ENCODE measurements at regions not wholly inside any gene's neighbourhood (a gene's known extent, or its start where the extent isn't known, plus 50 kb on each side); places are given as distances from the start of the nearest gene placed in this dataset.

GRCh38 chr15:38076786-38077185 lies 142.3 kb downstream of the TMCO5A start:
- 79% methylated on average over 10 of the region's 10 CpGs for WGBS (ENCODE audit: missing lambda C conversion rate)
- POLR2A ChIA-PET: no interaction called here

GRCh38 chr15:38079236-38079635 lies 144.8 kb downstream of the TMCO5A start:
- FAIRE-seq (no peak), ATAC-seq (no peak), DNase-seq (ENCODE audit: low read depth in 1 of 2, low spot score in 1 of 2) (no peak)
- POLR2A ChIA-PET: no interaction called here
- Histone ChIP-seq H3K4me2 (no peak overlapping the region), H3K27ac (no peak overlapping the region), H3K4me3 (no peak overlapping the region), H3K4me1 (no peaks in the 10 kb centered on the region), H3K9me3 (no peaks in the 10 kb centered on the region)
- CTCF ChIA-PET: no interaction called here
- TF ChIP-seq E2F6 (IDR thresholded peaks at IDR 0.05; ENCODE audit: borderline replicate concordance, low read depth): no peak
- TF ChIP-seq HOXB5 (CRISPR knock-in tag; IDR thresholded peaks at IDR 0.05): no peak
- TF ChIP-seq ZC3H11A (IDR thresholded peaks at IDR 0.05): no peak
- no peak for TF ChIP-seq HDAC2 (IDR thresholded peaks at IDR 0.05)
- no peak for TF ChIP-seq ZSCAN20 (CRISPR knock-in tag; IDR thresholded peaks at IDR 0.05)
- TF ChIP-seq EHMT2 (IDR thresholded peaks at IDR 0.05; ENCODE audit: low read depth): no peak
- TF ChIP-seq PBX3 (IDR thresholded peaks at IDR 0.05): no peak
- TF ChIP-seq RFX5 (IDR thresholded peaks at IDR 0.05): no peak
- TF ChIP-seq HMGXB4 (CRISPR knock-in tag; IDR thresholded peaks at IDR 0.05; ENCODE audit: borderline replicate concordance): no peak
- TF ChIP-seq HEYL (CRISPR knock-in tag; IDR thresholded peaks at IDR 0.05): no peak
- TF ChIP-seq RNF2 (IDR thresholded peaks at IDR 0.05; ENCODE audit: borderline replicate concordance, low read depth): no peak
- TF ChIP-seq USF2 (IDR thresholded peaks at IDR 0.05): no peak
- no peak for TF ChIP-seq TFCP2L1 (CRISPR knock-in tag; IDR thresholded peaks at IDR 0.05)
- TF ChIP-seq JUNB (IDR thresholded peaks at IDR 0.05): no peak
- TF ChIP-seq TP53 (CRISPR knock-in tag; IDR thresholded peaks at IDR 0.05): no peak
- no peak for TF ChIP-seq MAZ (IDR thresholded peaks at IDR 0.05; ENCODE audit: borderline replicate concordance, low read depth, low read length)
- no peak for TF ChIP-seq GATA3 (IDR thresholded peaks at IDR 0.05; ENCODE audit: borderline replicate concordance)
- TF ChIP-seq NFE2L2 (conservative IDR thresholded peaks at IDR 0.05; ENCODE audit: low read length): no peak
- TF ChIP-seq, protein P1, sequence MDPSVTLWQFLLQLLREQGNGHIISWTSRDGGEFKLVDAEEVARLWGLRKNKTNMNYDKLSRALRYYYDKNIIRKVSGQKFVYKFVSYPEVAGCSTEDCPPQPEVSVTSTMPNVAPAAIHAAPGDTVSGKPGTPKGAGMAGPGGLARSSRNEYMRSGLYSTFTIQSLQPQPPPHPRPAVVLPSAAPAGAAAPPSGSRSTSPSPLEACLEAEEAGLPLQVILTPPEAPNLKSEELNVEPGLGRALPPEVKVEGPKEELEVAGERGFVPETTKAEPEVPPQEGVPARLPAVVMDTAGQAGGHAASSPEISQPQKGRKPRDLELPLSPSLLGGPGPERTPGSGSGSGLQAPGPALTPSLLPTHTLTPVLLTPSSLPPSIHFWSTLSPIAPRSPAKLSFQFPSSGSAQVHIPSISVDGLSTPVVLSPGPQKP (IDR thresholded peaks at IDR 0.05; ENCODE audit: low read depth, low read length): no peak
- TF ChIP-seq SMC3 (IDR thresholded peaks at IDR 0.05): no peak
- WGBS (ENCODE audit: missing lambda C conversion rate): 69% methylated on average over 5 of the region's 5 CpGs

More at GRCh38 chr15:38076786-38077185, 142.3 kb downstream of the TMCO5A start:
- H3K9me3 ChIP-seq: no peaks in the 10 kb centered on the region
- no peak for TF ChIP-seq BHLHE40 (IDR thresholded peaks at IDR 0.05; ENCODE audit: low read depth, low read length)
- TF ChIP-seq MAFK (IDR thresholded peaks at IDR 0.05; ENCODE audit: partially characterized antibody): no peak
- ATAC-seq: no peak
- no peak overlapping the region for H3K4me2 ChIP-seq
- CTCF ChIA-PET: interaction anchor here (0.7 to 1.0 kb wide), 2 partner anchors 17 to 295 kb away, joined by 3 read pairs; no protein-coding TSS in a partner anchor
- FAIRE-seq: no peak
- no peak for DNase-seq (ENCODE audit: low read depth in 1 of 2, low spot score in 1 of 2)
- H3K27ac ChIP-seq: no peak overlapping the region
- H3K4me1 ChIP-seq: 0 out of 3 replicates have a peak, but pooled peaks cover 7% of the 10 kb centered on the region
- no peak overlapping the region for H3K4me3 ChIP-seq
